Right lobe of liver (tissue), 4 donors: ENCODE measurements at regions not wholly inside any gene's neighbourhood (a gene's known extent, or its start where the extent isn't known, plus 50 kb on each side); places are given as distances from the start of the nearest gene placed in this dataset.

Source experiments
- POLR2A ChIP-seq: fragments of 450-650 bp; IDR thresholded peaks from one replicate; pipeline ENCODE4 v1.6.1; 2017; ENCODE audit warnings: antibody characterized with exemption, mild to moderate bottlenecking
- TF ChIP-seq, protein P1 (sequence below), 4 donors: fragments of 200-600 bp in 3 of 4; fragments of 450-650 bp in 1 of 4; IDR thresholded peaks; one replicate each; pipeline versions ENCODE4 v1.5.1 to v1.8.0; 2016 to 2022; ENCODE audit warnings: antibody characterized with exemption in 4 of 4, mild to moderate bottlenecking in 2 of 4
- donor health status: DM: no; HTN: no; CAD: no.
- donor health status: DM: no; HTN: no; CAD: no.
- donor health status: DM: no; HTN: yes; CAD: no.

DNA sequence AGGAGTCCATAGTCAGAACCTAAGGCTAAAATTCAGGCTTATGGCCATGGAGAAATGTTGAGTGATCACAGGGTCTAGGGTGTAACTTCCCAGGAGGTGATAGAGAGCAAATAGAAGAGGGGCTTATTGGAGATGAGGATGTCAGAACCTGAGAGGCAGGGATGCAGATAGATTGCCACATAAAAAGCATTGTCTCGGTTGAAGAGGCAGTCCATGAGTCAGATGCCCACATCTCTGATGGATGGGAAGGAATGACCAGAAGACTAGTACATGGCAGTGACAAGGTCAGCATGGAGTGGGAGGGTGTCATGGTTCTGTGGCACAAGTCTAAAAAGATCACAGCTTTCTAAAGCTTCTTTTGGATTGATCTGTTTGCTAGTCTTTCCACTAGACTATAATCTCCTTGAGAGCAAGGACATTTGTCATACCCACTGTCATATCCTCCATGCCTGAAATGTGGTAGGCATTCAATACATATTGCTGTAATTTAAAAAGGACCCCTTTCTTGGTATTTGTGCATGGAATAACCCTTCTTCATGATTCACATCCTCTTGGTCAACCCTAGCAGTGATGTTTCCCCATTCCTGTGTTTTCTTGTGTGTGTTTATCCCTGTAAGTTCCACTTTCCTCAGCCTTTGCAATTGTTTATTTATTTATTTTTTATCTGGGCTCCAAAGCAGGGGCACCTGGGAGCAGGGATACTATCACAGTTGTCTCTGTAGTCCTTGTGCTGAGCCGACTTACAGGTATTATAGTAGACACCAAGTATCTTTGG lies 613.4 kb upstream of the CFAP20DC start:
- TF ChIP-seq, protein P1, sequence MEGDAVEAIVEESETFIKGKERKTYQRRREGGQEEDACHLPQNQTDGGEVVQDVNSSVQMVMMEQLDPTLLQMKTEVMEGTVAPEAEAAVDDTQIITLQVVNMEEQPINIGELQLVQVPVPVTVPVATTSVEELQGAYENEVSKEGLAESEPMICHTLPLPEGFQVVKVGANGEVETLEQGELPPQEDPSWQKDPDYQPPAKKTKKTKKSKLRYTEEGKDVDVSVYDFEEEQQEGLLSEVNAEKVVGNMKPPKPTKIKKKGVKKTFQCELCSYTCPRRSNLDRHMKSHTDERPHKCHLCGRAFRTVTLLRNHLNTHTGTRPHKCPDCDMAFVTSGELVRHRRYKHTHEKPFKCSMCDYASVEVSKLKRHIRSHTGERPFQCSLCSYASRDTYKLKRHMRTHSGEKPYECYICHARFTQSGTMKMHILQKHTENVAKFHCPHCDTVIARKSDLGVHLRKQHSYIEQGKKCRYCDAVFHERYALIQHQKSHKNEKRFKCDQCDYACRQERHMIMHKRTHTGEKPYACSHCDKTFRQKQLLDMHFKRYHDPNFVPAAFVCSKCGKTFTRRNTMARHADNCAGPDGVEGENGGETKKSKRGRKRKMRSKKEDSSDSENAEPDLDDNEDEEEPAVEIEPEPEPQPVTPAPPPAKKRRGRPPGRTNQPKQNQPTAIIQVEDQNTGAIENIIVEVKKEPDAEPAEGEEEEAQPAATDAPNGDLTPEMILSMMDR (IDR thresholded peaks at IDR 0.05) = no peak
- TF ChIP-seq POLR2A = no peak
